Spleen (tissue), 11 donors: ENCODE measurements at regions not wholly inside any gene's neighbourhood (a gene's known extent, or its start where the extent isn't known, plus 50 kb on each side); places are given as distances from the start of the nearest gene placed in this dataset.

Source experiments
- DNase-seq: peaks from one replicate; pipeline ENCODE4 v3.0.0-alpha.2; 2020
- H3K27ac ChIP-seq, 8 donors: fragments of 200-600 bp; sonication (generic) in 7 of 8; 1 replicate in 4 of 8; 2 replicates in 4 of 8; pipeline versions ENCODE4 v1.5.0 to v1.8.0; 2016 to 2021; ENCODE audit warnings: inconsistent platforms in 4 of 8, mild to moderate bottlenecking in 4 of 8, moderate library complexity in 1 of 8
- H3K27me3 ChIP-seq, 7 donors: fragments of 200-600 bp; sonication (generic) in 6 of 7; replicated peaks in 1 of 7; 1 replicate in 4 of 7; 2 replicates in 3 of 7; pipeline versions ENCODE4 v1.5.0 to v1.8.0; 2016 to 2021; ENCODE audit warnings: inconsistent platforms in 3 of 7, mild to moderate bottlenecking in 1 of 7
- H3K36me3 ChIP-seq, 6 donors: fragments of 200-600 bp; sonication (generic) in 5 of 6; 1 replicate in 4 of 6; 2 replicates in 2 of 6; pipeline versions ENCODE4 v1.5.0 to v1.8.0; 2016 to 2021; ENCODE audit warnings: inconsistent platforms in 2 of 6
- H3K4me1 ChIP-seq, 6 donors: fragments of 200-600 bp; sonication (generic) in 5 of 6; 1 replicate in 3 of 6; 2 replicates in 3 of 6; pipeline versions ENCODE4 v1.5.0 to v1.8.0; 2016 to 2021; ENCODE audit warnings: inconsistent platforms in 3 of 6
- H3K4me3 ChIP-seq, 8 donors: fragments of 200-600 bp; sonication (generic) in 7 of 8; 1 replicate in 4 of 8; 2 replicates in 4 of 8; pipeline versions ENCODE4 v1.5.0 to v1.8.0; 2016 to 2021; ENCODE audit warnings: inconsistent platforms in 4 of 8, mild to moderate bottlenecking in 4 of 8, moderate library complexity in 2 of 8
- H3K9me3 ChIP-seq, 8 donors: fragments of 200-600 bp; sonication (generic) in 7 of 8; 1 replicate in 4 of 8; 2 replicates in 4 of 8; pipeline versions ENCODE4 v1.5.0 to v1.8.0; 2016 to 2021; ENCODE audit warnings: inconsistent platforms in 4 of 8
- POLR2A ChIP-seq, 3 donors: fragments of 450-650 bp; IDR thresholded peaks; one replicate each; pipeline ENCODE4 v1.5.1; 2017; ENCODE audit warnings: antibody characterized with exemption in 3 of 3, mild to moderate bottlenecking in 1 of 3
- POLR2AphosphoS5 ChIP-seq, 3 donors: sonication (generic); formaldehyde crosslinking; IDR thresholded peaks; one replicate each; pipeline ENCODE4 v1.5.1; 2017; ENCODE audit warnings: antibody characterized with exemption in 3 of 3
- WGBS, 5 donors: extraction: QIAGEN DNeasy Blood & Tissue Kit in 3 of 5; methylation state at CpG; one replicate each; pipeline versions ENCODE4 v1.1.5 to v1.1.7; 2013 to 2018; 5-methylcytosine and 5-hydroxymethylcytosine counted together
- intact Hi-C: fragments of 100-400 bp; cut with DNase I; formaldehyde crosslinking; loops from one replicate; pipeline ENCODE4 v1.15.0; 2023; ENCODE audit warnings: low total_unique reads
- TF ChIP-seq, protein P1 (sequence below), 11 experiments: fragments of 200-600 bp in 7 of 11; fragments of 450-650 bp in 4 of 11; sonication (generic) in 4 of 11; IDR thresholded peaks in 8 of 11; conservative IDR thresholded peaks in 3 of 11; 1 replicate in 7 of 11; 2 replicates in 4 of 11; pipeline versions ENCODE4 v1.4.0 to v1.8.0; 2016 to 2021; ENCODE audit warnings: antibody characterized with exemption in 11 of 11, inconsistent platforms in 4 of 11, mild to moderate bottlenecking in 1 of 11
- donor health status: healthy with polysubstance abuse.
- donor health status: DM: no; HTN: no; CAD: no; lungs with moderate emphysema.
- donor health status: DM: no; HTN: no; CAD: no.
- donor health status: Bipolar disorder and iron deficiency.
- donor health status: healthy.
- donor health status: DM: no; HTN: no; CAD: no.
- donor health status: DM: yes; HTN: yes; CAD: no.

GRCh38 chr2:234320066-234320465 lies 176.8 kb downstream of the ARL4C start:
- TF ChIP-seq, protein P1, sequence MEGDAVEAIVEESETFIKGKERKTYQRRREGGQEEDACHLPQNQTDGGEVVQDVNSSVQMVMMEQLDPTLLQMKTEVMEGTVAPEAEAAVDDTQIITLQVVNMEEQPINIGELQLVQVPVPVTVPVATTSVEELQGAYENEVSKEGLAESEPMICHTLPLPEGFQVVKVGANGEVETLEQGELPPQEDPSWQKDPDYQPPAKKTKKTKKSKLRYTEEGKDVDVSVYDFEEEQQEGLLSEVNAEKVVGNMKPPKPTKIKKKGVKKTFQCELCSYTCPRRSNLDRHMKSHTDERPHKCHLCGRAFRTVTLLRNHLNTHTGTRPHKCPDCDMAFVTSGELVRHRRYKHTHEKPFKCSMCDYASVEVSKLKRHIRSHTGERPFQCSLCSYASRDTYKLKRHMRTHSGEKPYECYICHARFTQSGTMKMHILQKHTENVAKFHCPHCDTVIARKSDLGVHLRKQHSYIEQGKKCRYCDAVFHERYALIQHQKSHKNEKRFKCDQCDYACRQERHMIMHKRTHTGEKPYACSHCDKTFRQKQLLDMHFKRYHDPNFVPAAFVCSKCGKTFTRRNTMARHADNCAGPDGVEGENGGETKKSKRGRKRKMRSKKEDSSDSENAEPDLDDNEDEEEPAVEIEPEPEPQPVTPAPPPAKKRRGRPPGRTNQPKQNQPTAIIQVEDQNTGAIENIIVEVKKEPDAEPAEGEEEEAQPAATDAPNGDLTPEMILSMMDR (IDR thresholded peaks at IDR 0.05 in 8 of 11, conservative IDR thresholded peaks at IDR 0.05 in 3 of 11) = no peak
- TF ChIP-seq POLR2A (IDR thresholded peaks at IDR 0.05) (no peak), POLR2AphosphoS5 (IDR thresholded peaks at IDR 0.05) (no peak)
- H3K9me3 ChIP-seq = no peaks in the 10 kb centered on the region

GRCh38 chr2:234318361-234318760 lies 178.5 kb downstream of the ARL4C start:
- 46 to 66% (median 49%) methylated on average over 3 of the region's 3 CpGs for WGBS, 5 donors

More at GRCh38 chr2:234320066-234320465, 176.8 kb downstream of the ARL4C start:
- H3K4me3 ChIP-seq = no peak overlapping the region
- intact Hi-C loops = no loop called here
- H3K4me1 ChIP-seq = peaks cover 0 to 5% (median 0%) of the 10 kb centered on the region in 6 donors
- peaks cover 0 to 5% (median 0%) of the 10 kb centered on the region in 7 donors for H3K27me3 ChIP-seq
- no peak overlapping the region for H3K27ac ChIP-seq
- H3K36me3 ChIP-seq = no peaks in the 10 kb centered on the region
- DNase-seq = no peak
- WGBS, 5 donors = 61 to 82% (median 71%) methylated on average over 3 of the region's 3 CpGs

DNA sequence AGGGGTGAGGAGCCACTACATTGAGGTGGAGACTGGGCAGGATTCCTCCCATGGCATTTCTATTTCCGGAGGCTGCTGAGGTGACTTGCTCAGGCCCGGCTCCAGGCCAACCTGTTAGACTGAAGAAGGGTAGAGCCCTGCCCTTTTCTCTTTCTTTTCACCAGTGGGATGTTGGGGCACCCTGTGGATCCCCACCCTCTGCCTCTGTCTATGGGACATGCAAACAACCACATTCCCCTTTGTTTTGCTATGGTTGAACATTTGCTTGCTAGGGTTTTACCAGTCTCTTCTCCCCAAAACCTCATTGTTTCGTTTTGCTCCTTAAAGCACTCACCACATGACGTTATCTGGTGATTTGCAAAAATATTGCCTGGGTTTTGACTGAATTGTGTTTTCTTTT lies 183.3 kb downstream of the ARL4C start:
- 90 to 97% (median 93%) methylated on average over 4 of the region's 4 CpGs for WGBS, 5 donors
- H3K9me3 ChIP-seq = no peaks in the 10 kb centered on the region
- H3K27me3 ChIP-seq = no peaks in the 10 kb centered on the region
- TF ChIP-seq POLR2AphosphoS5 (IDR thresholded peaks at IDR 0.05) (no peak), POLR2A (IDR thresholded peaks at IDR 0.05) (no peak)
- TF ChIP-seq, protein P1 (IDR thresholded peaks at IDR 0.05 in 8 of 11, conservative IDR thresholded peaks at IDR 0.05 in 3 of 11) = no peak
- no peak for DNase-seq
- H3K27ac ChIP-seq = no peak overlapping the region
- intact Hi-C loops = no loop called here
- peaks cover 0 to 15% (median 7%) of the 10 kb centered on the region in 6 donors for H3K4me1 ChIP-seq
- H3K36me3 ChIP-seq = no peaks in the 10 kb centered on the region
- H3K4me3 ChIP-seq = no peak overlapping the region

More at GRCh38 chr2:234318361-234318760, 178.5 kb downstream of the ARL4C start:
- TF ChIP-seq, protein P1 (IDR thresholded peaks at IDR 0.05 in 8 of 11, conservative IDR thresholded peaks at IDR 0.05 in 3 of 11) = no peak
- TF ChIP-seq POLR2AphosphoS5 (IDR thresholded peaks at IDR 0.05) = no peak
- no peak for TF ChIP-seq POLR2A (IDR thresholded peaks at IDR 0.05)
- Histone ChIP-seq H3K4me1 (peaks cover 0 to 5% (median 0%) of the 10 kb centered on the region in 6 donors), H3K27ac (no peak overlapping the region), H3K36me3 (no peaks in the 10 kb centered on the region), H3K27me3 (no peaks in the 10 kb centered on the region), H3K4me3 (no peak overlapping the region), H3K9me3 (no peaks in the 10 kb centered on the region)
- DNase-seq = no peak
- intact Hi-C loops = no loop called here

- intact Hi-C loops = no loop called here
- 91 to 93% (median 92%) methylated on average over 5 of the region's 5 CpGs for WGBS, 5 donors
- H3K27ac ChIP-seq = peak overlapping the region in 1 of 8 donors; percentile 65
- peaks cover 0 to 21% (median 12%) of the 10 kb centered on the region in 6 donors for H3K4me1 ChIP-seq
- no peaks in the 10 kb centered on the region for H3K9me3 ChIP-seq
- H3K4me3 ChIP-seq = no peak overlapping the region
- H3K36me3 ChIP-seq = no peaks in the 10 kb centered on the region
- no peak for TF ChIP-seq POLR2A (IDR thresholded peaks at IDR 0.05)
- no peak for TF ChIP-seq POLR2AphosphoS5 (IDR thresholded peaks at IDR 0.05)
- TF ChIP-seq, protein P1 (IDR thresholded peaks at IDR 0.05 in 8 of 11, conservative IDR thresholded peaks at IDR 0.05 in 3 of 11) = no peak
- no peak for DNase-seq
- no peaks in the 10 kb centered on the region for H3K27me3 ChIP-seq
Measured at GRCh38 chr2:234310166-234310565, 186.7 kb downstream of the ARL4C start.
